Central memory CD8-positive, alpha-beta T cell (primary cell): ENCODE measurements at regions not wholly inside any gene's neighbourhood (a gene's known extent, or its start where the extent isn't known, plus 50 kb on each side); places are given as distances from the start of the nearest gene placed in this dataset.

Experiments
- ATAC-seq: fragments of 150-1000 bp; cut with Tn5 transposase; replicated peaks from 2 replicates; pipeline ENCODE4 v1.10.0; 2022; ENCODE audit warnings: mild to moderate bottlenecking, moderate FRiP score, moderate number of reproducible peaks; ENCODE audit not compliant: poor library complexity, severe bottlenecking; ENCODE audit errors: extremely low read depth
- DNase-seq, 2 donors: peaks; one replicate each; pipeline ENCODE4 v3.0.0; 2021; ENCODE audit warnings: low spot score in 2 of 2
- H3K27ac Mint-ChIP-seq: one replicate; pipeline ENCODE4 v1.8.0; 2022; ENCODE audit warnings: low read depth, mild to moderate bottlenecking, moderate library complexity, mixed read lengths
- H3K27me3 Mint-ChIP-seq: one replicate; pipeline ENCODE4 v1.8.0; 2022; ENCODE audit warnings: mixed read lengths
- H3K36me3 Mint-ChIP-seq: one replicate; pipeline ENCODE4 v1.8.0; 2022; ENCODE audit warnings: mild to moderate bottlenecking, moderate library complexity, mixed read lengths; ENCODE audit not compliant: insufficient read depth
- H3K4me1 Mint-ChIP-seq: one replicate; pipeline ENCODE4 v1.8.0; 2022; ENCODE audit warnings: mixed read lengths
- H3K4me3 Mint-ChIP-seq: one replicate; pipeline ENCODE4 v1.8.0; 2022; ENCODE audit warnings: mild to moderate bottlenecking, moderate library complexity, mixed read lengths
- H3K9me3 Mint-ChIP-seq: one replicate; pipeline ENCODE4 v1.8.0; 2022; ENCODE audit warnings: mixed read lengths

DNA sequence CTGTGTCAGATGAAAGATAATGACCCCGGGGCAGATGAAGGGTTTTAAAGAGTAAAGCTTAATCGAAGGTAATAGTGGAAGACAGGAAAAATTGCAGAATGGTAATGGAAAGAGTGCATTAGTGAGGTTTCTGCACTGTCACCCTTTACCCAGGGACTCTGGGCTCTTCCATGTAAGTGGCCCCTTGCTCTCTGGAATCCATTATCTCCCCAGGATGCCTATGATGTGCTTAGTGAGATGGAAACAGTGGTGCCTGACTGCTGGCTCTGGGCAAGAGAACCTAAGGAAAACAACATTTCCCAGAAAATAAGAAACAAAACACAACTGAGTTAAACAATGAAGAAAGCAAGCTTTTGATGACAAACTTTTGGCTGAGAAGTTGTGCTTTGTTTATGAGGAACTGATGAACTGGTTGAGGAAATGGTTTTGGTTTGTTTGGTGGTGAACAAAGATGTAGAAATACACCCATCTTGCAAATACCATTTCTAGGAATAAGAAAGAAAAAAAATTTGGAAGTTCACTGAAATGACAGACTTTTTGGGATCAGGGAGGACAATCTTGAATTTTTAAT, 119.9 kb upstream of the RASGRP1 start:
- Mint-ChIP-seq H3K36me3 (peaks cover 4% of the 10 kb centered on the region), H3K4me1 (peaks cover 80% of the 10 kb centered on the region), H3K27me3 (no peaks in the 10 kb centered on the region), H3K4me3 (peak overlapping the region; percentile 46), H3K9me3 (no peaks in the 10 kb centered on the region), H3K27ac (peak overlapping the region; percentile 89)
- DNase-seq, result no peak
- ATAC-seq, result no peak

DNA sequence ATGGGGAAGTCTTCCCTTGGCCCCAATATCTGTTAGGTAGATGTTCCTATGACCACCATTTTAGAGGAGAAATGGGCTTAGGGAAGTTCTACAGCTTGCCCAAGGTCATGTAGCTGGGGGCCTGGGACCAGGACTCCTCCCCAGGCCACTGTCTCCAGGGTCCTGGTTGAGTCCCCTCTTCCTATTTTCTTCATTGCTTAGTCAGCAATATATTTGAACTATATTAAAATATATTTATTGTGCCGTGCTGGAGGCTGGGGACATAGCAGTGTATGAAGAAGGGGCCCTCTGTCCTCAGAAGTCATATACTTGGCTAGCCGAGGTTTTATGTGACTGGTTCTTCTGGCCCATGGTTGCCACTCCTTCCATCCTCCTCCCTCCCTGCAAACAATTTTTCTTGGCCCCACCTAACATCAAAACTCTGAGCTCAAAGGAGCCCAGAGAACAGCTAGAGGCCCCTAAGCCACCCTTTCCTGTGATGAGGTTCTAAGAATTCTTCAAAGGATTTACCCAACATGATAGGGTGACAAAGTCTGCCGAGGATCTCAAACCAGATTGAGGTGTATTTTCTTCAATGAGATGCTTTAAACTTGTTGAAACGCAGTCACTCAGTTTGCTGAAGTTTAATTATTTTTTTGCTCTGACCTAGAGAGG, 121.2 kb upstream of the RASGRP1 start:
- DNase-seq (no peak), ATAC-seq (peak; percentile 61)
- H3K27ac Mint-ChIP-seq, result peak overlapping the region; percentile 89
- H3K9me3 Mint-ChIP-seq, result no peaks in the 10 kb centered on the region
- peaks cover 87% of the 10 kb centered on the region for H3K4me1 Mint-ChIP-seq
- peak overlapping the region; percentile 46 for H3K4me3 Mint-ChIP-seq
- no peaks in the 10 kb centered on the region for H3K27me3 Mint-ChIP-seq
- peaks cover 4% of the 10 kb centered on the region for H3K36me3 Mint-ChIP-seq

DNA sequence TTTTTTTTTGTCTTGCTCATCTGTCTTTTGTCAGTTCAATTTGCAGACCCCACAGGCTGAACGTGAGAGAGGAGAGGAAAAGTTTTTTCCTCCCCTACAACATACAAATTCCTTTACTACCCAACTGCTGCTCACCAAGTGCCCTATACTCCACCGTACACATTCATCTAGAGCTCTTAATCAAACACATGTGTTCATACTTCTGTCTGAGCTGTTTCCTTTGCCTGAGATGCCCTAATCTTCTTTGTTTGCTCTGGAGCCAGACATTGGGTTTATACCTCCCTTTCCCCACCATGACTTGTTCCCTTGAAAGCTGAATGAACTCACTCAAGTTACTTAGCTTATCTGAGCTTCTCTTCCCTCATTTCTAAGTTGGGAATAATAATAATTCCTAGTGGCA, 122.7 kb upstream of the RASGRP1 start:
- no peaks in the 10 kb centered on the region for H3K9me3 Mint-ChIP-seq
- H3K27ac Mint-ChIP-seq, result peak overlapping the region; percentile 5
- H3K27me3 Mint-ChIP-seq, result no peaks in the 10 kb centered on the region
- ATAC-seq (no peak), DNase-seq (no peak)
- peak overlapping the region; percentile 10 for H3K4me3 Mint-ChIP-seq
- peaks cover 80% of the 10 kb centered on the region for H3K4me1 Mint-ChIP-seq
- peaks cover 4% of the 10 kb centered on the region for H3K36me3 Mint-ChIP-seq

DNA sequence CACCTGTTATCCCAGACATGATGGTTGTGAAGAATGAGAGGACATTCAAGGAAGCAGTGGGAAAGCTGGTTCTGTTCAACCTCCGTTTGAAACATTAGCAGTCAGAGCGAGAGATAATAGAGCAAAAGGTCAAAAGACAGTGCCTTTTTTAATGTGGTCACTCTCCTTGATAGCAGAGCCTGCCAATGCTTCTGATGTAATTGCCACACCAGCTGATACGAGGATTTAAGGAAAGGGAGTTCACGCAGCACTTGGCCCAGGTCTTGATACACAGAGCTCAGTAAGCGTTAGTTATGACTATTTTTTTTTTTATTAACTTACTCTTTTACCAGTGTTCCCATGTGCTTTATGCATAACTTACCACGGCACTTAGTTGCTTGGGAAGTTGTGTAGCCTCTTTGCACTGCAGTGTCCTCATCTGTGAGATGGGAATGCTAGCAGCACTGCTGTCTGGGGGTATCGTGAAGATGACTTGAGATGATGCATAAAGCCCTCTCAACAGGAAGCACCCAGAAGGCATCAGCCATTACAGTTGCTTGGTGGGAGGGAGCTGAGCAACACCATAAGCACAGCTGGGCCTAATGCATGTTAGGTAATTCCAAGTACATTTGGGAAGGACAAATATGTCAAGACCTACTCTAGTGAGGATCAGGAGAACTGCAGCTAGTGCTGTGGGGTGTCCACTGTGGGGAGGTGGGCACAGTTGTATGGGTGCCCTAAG, 123.3 kb upstream of the RASGRP1 start:
- Mint-ChIP-seq H3K27ac (peak overlapping the region; percentile 79), H3K36me3 (peaks cover 1% of the 10 kb centered on the region), H3K4me3 (peak overlapping the region; percentile 61), H3K27me3 (no peaks in the 10 kb centered on the region), H3K4me1 (peaks cover 77% of the 10 kb centered on the region), H3K9me3 (no peaks in the 10 kb centered on the region)
- no peak for ATAC-seq
- no peak for DNase-seq

DNA sequence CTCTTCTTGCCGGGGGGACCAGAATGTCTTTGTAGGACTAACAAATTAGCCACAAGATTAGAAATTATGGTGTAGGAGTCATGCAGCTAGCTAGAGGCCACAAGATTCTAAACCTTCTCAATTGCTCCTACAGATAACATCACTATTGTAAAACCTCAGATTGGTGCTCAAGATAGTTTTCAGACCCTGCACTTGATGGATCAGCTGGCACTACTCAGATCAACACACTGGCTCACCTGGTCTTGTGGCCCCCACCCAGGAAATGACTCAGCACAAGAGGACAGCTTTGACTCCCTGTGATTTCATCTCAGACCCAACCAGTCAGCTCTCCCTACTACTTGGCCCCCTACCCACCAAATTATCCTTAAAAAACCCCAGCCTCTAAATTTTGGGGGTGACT, 124.1 kb upstream of the RASGRP1 start:
- ATAC-seq, result peak; percentile 54
- Mint-ChIP-seq H3K9me3 (no peaks in the 10 kb centered on the region), H3K4me1 (peaks cover 70% of the 10 kb centered on the region), H3K4me3 (peak overlapping the region; percentile 61), H3K27me3 (no peaks in the 10 kb centered on the region), H3K36me3 (no peaks in the 10 kb centered on the region), H3K27ac (peak overlapping the region; percentile 79)
- DNase-seq, result no peak

DNA sequence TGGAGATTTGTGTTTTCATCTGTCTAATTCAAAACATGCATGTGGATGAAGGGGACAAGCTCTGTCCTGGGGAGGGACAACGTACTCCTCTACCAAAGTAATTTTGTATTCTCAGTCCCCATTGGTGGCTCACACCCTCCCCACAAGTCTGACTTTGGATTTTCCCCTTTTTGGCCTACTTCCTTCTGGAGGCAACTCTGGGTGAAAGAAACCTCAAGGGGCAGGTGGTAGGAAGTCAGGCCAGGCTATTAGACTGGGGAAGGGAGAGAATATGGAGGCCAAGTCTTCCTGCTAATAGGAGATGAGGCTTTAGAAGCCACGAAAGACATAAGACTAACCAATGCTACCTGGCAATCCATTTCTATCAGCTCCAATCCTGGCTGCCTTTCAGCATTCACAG, 124.9 kb upstream of the RASGRP1 start:
- H3K27me3 Mint-ChIP-seq, result no peaks in the 10 kb centered on the region
- no peaks in the 10 kb centered on the region for H3K36me3 Mint-ChIP-seq
- no peaks in the 10 kb centered on the region for H3K9me3 Mint-ChIP-seq
- H3K4me3 Mint-ChIP-seq, result peak overlapping the region; percentile 61
- peak overlapping the region; percentile 87 for H3K27ac Mint-ChIP-seq
- H3K4me1 Mint-ChIP-seq, result peaks cover 69% of the 10 kb centered on the region
- ATAC-seq (no peak), DNase-seq (no peak)

DNA sequence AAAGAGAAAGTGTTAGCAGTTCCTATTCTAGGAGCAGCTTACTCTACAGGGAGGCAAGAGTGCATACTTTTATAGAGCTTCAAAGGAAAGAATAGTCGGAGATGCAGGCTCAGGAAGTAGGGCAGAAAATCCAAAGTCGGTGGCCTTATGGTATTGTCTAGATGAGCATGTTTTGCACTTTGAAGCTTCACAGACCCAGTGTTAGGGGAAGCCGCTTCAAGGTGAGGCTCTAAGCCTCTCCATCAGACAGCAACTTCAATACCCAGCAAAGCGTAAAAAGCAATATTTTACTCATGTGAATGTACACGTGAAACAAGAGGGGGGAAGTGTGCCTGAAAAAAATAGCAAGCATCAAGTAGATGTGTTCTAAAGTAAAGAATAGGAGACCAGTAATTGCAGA, 125.6 kb upstream of the RASGRP1 start:
- Mint-ChIP-seq H3K4me3 (no peak overlapping the region), H3K9me3 (no peaks in the 10 kb centered on the region), H3K4me1 (peaks cover 69% of the 10 kb centered on the region), H3K36me3 (no peaks in the 10 kb centered on the region), H3K27ac (peak overlapping the region; percentile 87), H3K27me3 (no peaks in the 10 kb centered on the region)
- DNase-seq (no peak), ATAC-seq (no peak)

DNA sequence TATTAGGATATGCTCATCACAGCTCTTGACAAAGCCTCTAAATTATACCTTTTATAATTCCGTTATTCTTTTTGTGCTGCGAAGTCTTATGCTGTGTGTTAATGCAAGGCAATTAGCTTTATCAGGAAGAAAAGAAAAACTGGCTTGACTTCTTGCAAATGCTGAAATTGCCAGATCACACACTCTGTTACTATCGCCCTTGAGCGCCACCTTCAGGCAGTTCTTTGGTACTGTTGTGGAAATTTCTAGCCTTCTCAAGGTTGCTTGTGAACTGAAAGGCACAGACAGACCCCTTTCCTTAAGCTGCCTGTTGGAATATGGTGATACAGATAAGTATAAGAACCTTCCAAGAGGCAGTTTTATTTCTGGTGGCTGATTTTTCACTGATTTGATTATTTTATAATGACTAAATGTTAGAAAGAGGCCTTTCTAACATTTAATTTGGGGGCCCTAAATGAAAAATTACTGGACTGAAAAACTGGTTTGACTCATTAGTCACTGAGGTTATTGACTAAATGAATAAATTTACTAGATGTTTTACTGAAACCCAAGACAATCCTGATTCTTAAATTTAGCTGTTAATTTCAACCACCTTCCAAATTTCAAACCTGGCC, 126.2 kb upstream of the RASGRP1 start:
- peaks cover 69% of the 10 kb centered on the region for H3K4me1 Mint-ChIP-seq
- no peak overlapping the region for H3K4me3 Mint-ChIP-seq
- ATAC-seq, result no peak
- H3K27me3 Mint-ChIP-seq, result no peaks in the 10 kb centered on the region
- peak; percentile 72 to 77 for DNase-seq
- H3K9me3 Mint-ChIP-seq, result no peaks in the 10 kb centered on the region
- no peaks in the 10 kb centered on the region for H3K36me3 Mint-ChIP-seq
- no peak overlapping the region for H3K27ac Mint-ChIP-seq

DNA sequence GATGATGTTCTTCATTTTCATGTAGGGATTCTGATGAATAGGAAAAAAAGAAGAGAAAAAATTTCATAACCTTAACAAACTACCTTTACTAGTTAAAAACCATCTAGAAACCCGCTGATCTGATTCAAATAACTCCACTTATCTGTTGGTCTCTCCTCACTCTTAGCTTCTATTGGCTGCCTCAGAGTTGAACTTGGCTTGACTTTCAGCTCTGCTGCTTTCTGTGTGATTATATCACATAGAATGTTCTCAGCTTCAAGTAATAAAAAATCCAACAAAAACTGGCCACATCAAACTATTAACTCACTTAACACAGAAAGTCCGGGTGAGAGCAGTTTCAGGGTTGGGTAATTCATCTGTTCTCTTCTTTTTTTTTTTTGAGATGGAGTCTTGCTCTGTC, 126.8 kb upstream of the RASGRP1 start:
- Mint-ChIP-seq H3K27me3 (no peaks in the 10 kb centered on the region), H3K27ac (no peak overlapping the region), H3K4me3 (no peak overlapping the region), H3K9me3 (no peaks in the 10 kb centered on the region), H3K4me1 (peaks cover 69% of the 10 kb centered on the region), H3K36me3 (peaks cover 4% of the 10 kb centered on the region)
- no peak for DNase-seq
- ATAC-seq, result no peak

DNA sequence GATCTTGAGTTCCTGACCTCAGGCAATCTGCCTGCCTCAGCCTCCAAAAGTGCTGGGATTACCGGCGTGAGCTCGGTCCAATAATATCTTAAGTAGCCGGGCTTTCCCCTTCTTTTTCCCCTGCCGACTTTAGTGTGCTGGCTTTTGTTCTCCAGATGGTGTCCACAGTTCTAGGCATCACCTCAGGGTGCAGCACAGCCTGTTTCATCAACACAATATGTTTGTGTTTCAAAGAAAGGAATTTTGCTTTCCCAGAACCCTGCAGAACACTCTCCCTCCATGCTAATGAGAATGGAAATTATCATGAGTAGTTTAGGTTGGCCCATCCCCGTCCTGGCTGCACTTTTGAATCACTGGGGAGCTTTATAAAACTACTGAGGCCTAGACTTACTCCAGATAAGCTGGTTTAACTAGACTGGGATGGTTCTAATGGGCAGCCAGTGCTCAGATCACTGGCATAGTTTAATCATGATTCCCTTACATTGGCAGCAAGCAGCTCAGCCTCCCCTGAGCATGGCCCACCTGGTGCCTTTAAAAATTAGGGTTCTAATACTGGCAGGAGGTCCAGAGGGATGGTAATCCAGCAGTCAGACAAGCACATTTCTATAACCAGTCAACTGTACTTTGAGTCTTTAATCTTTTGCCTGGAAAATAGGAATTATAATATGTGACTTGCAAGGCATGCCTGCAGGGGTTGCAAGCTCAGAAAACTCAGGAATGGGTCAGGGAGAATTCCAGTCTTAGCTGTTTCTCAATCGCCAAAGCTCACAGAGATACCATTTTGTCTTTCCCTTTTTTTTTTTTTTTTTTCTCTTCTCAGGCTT, 127.6 kb upstream of the RASGRP1 start:
- Mint-ChIP-seq H3K4me1 (peaks cover 71% of the 10 kb centered on the region), H3K9me3 (no peaks in the 10 kb centered on the region), H3K4me3 (no peak overlapping the region), H3K27ac (no peak overlapping the region), H3K27me3 (no peaks in the 10 kb centered on the region), H3K36me3 (peaks cover 4% of the 10 kb centered on the region)
- ATAC-seq (no peak), DNase-seq (no peak)

DNA sequence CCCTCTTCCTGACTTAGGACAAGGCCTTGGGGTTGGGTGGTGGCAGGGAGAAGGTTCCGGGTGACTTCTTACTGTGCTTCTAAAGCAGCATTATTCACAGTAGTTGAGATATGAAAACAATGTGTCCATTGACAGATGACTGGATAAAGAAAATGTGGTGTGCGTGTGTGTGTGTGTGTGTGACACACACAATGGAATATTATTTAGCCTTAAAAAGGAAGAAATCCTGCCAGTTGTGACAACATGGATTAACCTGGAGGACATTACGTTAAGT, 128.1 kb upstream of the RASGRP1 start:
- peaks cover 4% of the 10 kb centered on the region for H3K36me3 Mint-ChIP-seq
- H3K4me1 Mint-ChIP-seq, result peaks cover 71% of the 10 kb centered on the region
- DNase-seq (no peak), ATAC-seq (no peak)
- H3K27ac Mint-ChIP-seq, result no peak overlapping the region
- no peak overlapping the region for H3K4me3 Mint-ChIP-seq
- no peaks in the 10 kb centered on the region for H3K27me3 Mint-ChIP-seq
- no peaks in the 10 kb centered on the region for H3K9me3 Mint-ChIP-seq

DNA sequence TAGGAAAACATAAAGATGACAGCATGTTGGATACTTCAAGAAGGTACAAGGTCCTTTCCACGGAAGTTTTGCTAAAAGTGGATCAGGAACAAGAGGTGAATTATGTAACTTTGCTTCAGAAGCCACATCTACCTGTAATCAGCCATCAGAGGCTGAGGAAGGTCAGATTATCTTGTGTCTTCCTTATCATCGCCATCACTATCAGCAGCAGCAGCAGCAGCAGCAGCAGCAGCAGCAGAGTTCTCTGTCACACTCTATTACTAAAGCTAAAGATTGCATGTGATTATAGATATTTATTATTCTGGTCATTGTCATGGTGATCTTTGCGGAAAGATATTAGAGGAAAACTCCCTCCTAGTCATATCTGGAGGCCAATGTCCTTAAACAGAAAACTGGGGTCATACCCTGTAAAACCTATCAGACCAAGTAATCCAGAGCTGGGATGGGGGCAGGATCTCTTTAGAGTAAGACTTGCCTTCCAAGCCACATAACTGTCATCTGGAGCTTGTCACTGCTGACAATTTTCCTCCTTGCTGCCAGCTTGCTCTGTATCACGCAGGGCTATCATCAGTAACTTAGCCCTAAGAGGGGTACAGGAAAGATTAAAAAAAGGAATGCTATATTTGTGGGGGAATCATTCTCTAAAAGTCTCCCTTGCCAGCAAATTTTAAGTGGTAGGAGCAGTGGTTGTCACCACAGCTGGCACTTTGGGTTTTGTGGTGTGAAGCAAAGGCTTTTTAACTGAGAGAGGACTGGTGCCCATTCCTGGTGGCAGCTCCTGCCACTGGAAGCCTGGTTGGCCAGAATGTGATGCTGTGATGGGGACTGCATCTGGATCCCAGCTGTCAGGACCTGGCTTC, 130.9 kb upstream of the RASGRP1 start:
- peaks cover 4% of the 10 kb centered on the region for H3K36me3 Mint-ChIP-seq
- H3K27ac Mint-ChIP-seq, result peak overlapping the region; percentile 57
- peak overlapping the region; percentile 38 for H3K4me3 Mint-ChIP-seq
- H3K4me1 Mint-ChIP-seq, result peaks cover 66% of the 10 kb centered on the region
- DNase-seq (no peak), ATAC-seq (no peak)
- no peaks in the 10 kb centered on the region for H3K27me3 Mint-ChIP-seq
- no peaks in the 10 kb centered on the region for H3K9me3 Mint-ChIP-seq
